ENCODE measurements at regions not wholly inside any gene's neighbourhood (a gene's known extent, or its start where the extent isn't known, plus 50 kb on each side); places are given as distances from the start of the nearest gene placed in this dataset.

- no peak for DNase-seq
- no peak overlapping the region for H3K4me3 ChIP-seq
- H3K9me2 ChIP-seq (ENCODE audit: insufficient read depth): no peaks in the 10 kb centered on the region
- H3K27ac ChIP-seq: no peak overlapping the region
- no peaks in the 10 kb centered on the region for H4K20me1 ChIP-seq (ENCODE audit: insufficient read depth)
- no peaks in the 10 kb centered on the region; the same call in 1 of the 2 replicates for H3K9me3 ChIP-seq (ENCODE audit: insufficient read depth, low read depth)
- no peaks in the 10 kb centered on the region for H3K79me2 ChIP-seq (ENCODE audit: low read depth)
- intact Hi-C loops (cut with micrococcal nuclease; ENCODE audit: unreplicated experiment): no loop called here
- BruUV-seq (replicated peaks): no TSS peak
- TF ChIP-seq EZH2 (IDR thresholded peaks at IDR 0.05; ENCODE audit: low read depth): no peak
- no peaks in the 10 kb centered on the region for H3F3A ChIP-seq (ENCODE audit: insufficient read depth, low read depth)
- H2AFZ ChIP-seq: no peak overlapping the region
- POLR2A ChIA-PET (ENCODE audit: unreplicated experiment): no interaction called here
- H3K27me3 ChIP-seq (ENCODE audit: insufficient read depth, low read depth): no peaks in the 10 kb centered on the region
- H3K36me3 ChIP-seq (ENCODE audit: low read depth): no peaks in the 10 kb centered on the region
- H3K4me1 ChIP-seq (replicated peaks; ENCODE audit: insufficient read depth): no peaks in the 10 kb centered on the region
- H3K4me2 ChIP-seq: no peak overlapping the region
- CTCF ChIA-PET: no interaction called here
Measured at GRCh38 chr5:144979516-144980264, 809.0 kb downstream of the KCTD16 start.

- Histone ChIP-seq H3K27ac (no peak overlapping the region), H3K9me3 (ENCODE audit: insufficient read depth, low read depth) (no peaks in the 10 kb centered on the region), H3K36me3 (ENCODE audit: low read depth) (no peaks in the 10 kb centered on the region), H4K20me1 (ENCODE audit: insufficient read depth) (no peaks in the 10 kb centered on the region), H3F3A (ENCODE audit: insufficient read depth, low read depth) (no peaks in the 10 kb centered on the region), H3K9me2 (ENCODE audit: insufficient read depth) (no peaks in the 10 kb centered on the region), H3K4me3 (no peak overlapping the region), H3K79me2 (ENCODE audit: low read depth) (no peaks in the 10 kb centered on the region), H3K4me2 (no peak overlapping the region), H2AFZ (no peak overlapping the region), H3K4me1 (replicated peaks; ENCODE audit: insufficient read depth) (no peaks in the 10 kb centered on the region), H3K27me3 (ENCODE audit: insufficient read depth, low read depth) (no peaks in the 10 kb centered on the region)
- TF ChIP-seq EZH2 (IDR thresholded peaks at IDR 0.05; ENCODE audit: low read depth) (no peak), CTCF (conservative IDR thresholded peaks at IDR 0.05) (no peak)
- intact Hi-C loops (cut with micrococcal nuclease; ENCODE audit: unreplicated experiment): no loop called here
- DNase-seq: no peak
- BruUV-seq (replicated peaks): no TSS peak
- POLR2A ChIA-PET (ENCODE audit: unreplicated experiment): no interaction called here
- CTCF ChIA-PET: no interaction called here
Measured at GRCh38 chr5:144972317-144972716, 801.6 kb downstream of the KCTD16 start.

- no peak for DNase-seq
- intact Hi-C loops (cut with micrococcal nuclease; ENCODE audit: unreplicated experiment): no loop called here
- no peak overlapping the region for H3K4me3 ChIP-seq
- H3K4me2 ChIP-seq: no peak overlapping the region
- no peak overlapping the region for H3K27ac ChIP-seq
- no peaks in the 10 kb centered on the region for H3K36me3 ChIP-seq (ENCODE audit: low read depth)
- no peaks in the 10 kb centered on the region for H3K4me1 ChIP-seq (replicated peaks; ENCODE audit: insufficient read depth)
- no peaks in the 10 kb centered on the region for H3K9me3 ChIP-seq (ENCODE audit: insufficient read depth, low read depth)
- no peaks in the 10 kb centered on the region for H3K27me3 ChIP-seq (ENCODE audit: insufficient read depth, low read depth)
- H4K20me1 ChIP-seq (ENCODE audit: insufficient read depth): no peaks in the 10 kb centered on the region
- ChIA-PET CTCF (no interaction called here), POLR2A (ENCODE audit: unreplicated experiment) (no interaction called here)
- no TSS peak for BruUV-seq (replicated peaks)
- TF ChIP-seq EZH2 (IDR thresholded peaks at IDR 0.05; ENCODE audit: low read depth) (no peak), CTCF (conservative IDR thresholded peaks at IDR 0.05) (no peak)
- H2AFZ ChIP-seq: no peak overlapping the region
- no peaks in the 10 kb centered on the region for H3F3A ChIP-seq (ENCODE audit: insufficient read depth, low read depth)
- H3K9me2 ChIP-seq (ENCODE audit: insufficient read depth): no peaks in the 10 kb centered on the region
- H3K79me2 ChIP-seq (ENCODE audit: low read depth): no peaks in the 10 kb centered on the region
Measured at GRCh38 chr5:144971108-144971850, 800.6 kb downstream of the KCTD16 start.
